Esophagus muscularis mucosa (tissue), 3 donors: ENCODE measurements at regions not wholly inside any gene's neighbourhood (a gene's known extent, or its start where the extent isn't known, plus 50 kb on each side); places are given as distances from the start of the nearest gene placed in this dataset.

ENCODE experiments used
- CTCF ChIP-seq, 3 experiments: fragments of 200-600 bp in 2 of 3; fragments of 450-650 bp in 1 of 3; sonication (generic) in 2 of 3; IDR thresholded peaks; one replicate each; pipeline ENCODE4 v1.5.1; 2017 to 2019; ENCODE audit warnings: antibody characterized with exemption in 3 of 3, mild to moderate bottlenecking in 2 of 3, moderate library complexity in 1 of 3
- POLR2A ChIP-seq: fragments of 450-650 bp; IDR thresholded peaks from one replicate; pipeline ENCODE4 v1.6.1; 2017; ENCODE audit warnings: antibody characterized with exemption, moderate library complexity, mild to moderate bottlenecking, low read depth
- POLR2AphosphoS5 ChIP-seq, 2 donors: sonication (generic); formaldehyde crosslinking; IDR thresholded peaks; one replicate each; pipeline ENCODE4 v1.6.1; 2017; ENCODE audit warnings: antibody characterized with exemption in 2 of 2

GRCh38 chrX:46330513-46330912 is 214.7 kb downstream of the ZNF674 start:
- TF ChIP-seq POLR2A: no peak
- no peak for TF ChIP-seq CTCF (IDR thresholded peaks at IDR 0.05)
- TF ChIP-seq POLR2AphosphoS5 (IDR thresholded peaks at IDR 0.05): no peak
